Calu3 (cell line): ENCODE measurements at regions not wholly inside any gene's neighbourhood (a gene's known extent, or its start where the extent isn't known, plus 50 kb on each side); places are given as distances from the start of the nearest gene placed in this dataset.

Experiments used
- BruUV-seq: library from RNA; stranded (reverse); fragments of 400-500 nt; replicated peaks from 2 replicates; lab custom pipeline; 2021; lab: Mats Ljungman, UMichigan
- CTCF ChIA-PET: fragments of 300-600 bp; sonication (Branson Sonifier 250); formaldehyde crosslinking; loops from one replicate; lab custom pipeline; 2022; ENCODE audit warnings: antibody characterized with exemption; lab: Charles Lee
- DNase-seq: peaks from one replicate; pipeline ENCODE4 v3.0.0; 2022
- H3K27ac Mint-ChIP-seq: one replicate; pipeline ENCODE4 v1.8.0; 2022; ENCODE audit warnings: mixed read lengths; ENCODE audit not compliant: unreplicated experiment
- H3K27me3 Mint-ChIP-seq: one replicate; pipeline ENCODE4 v1.8.0; 2022; ENCODE audit warnings: mixed read lengths; ENCODE audit not compliant: unreplicated experiment
- H3K36me3 Mint-ChIP-seq: one replicate; pipeline ENCODE4 v1.8.0; 2022; ENCODE audit warnings: mild to moderate bottlenecking, moderate library complexity, mixed read lengths; ENCODE audit not compliant: insufficient read depth, unreplicated experiment
- H3K4me1 Mint-ChIP-seq: one replicate; pipeline ENCODE4 v1.8.0; 2022; ENCODE audit warnings: mild to moderate bottlenecking, low read depth, mixed read lengths; ENCODE audit not compliant: unreplicated experiment
- H3K4me3 Mint-ChIP-seq: one replicate; pipeline ENCODE4 v1.8.0; 2022; ENCODE audit warnings: mild to moderate bottlenecking, low read depth, moderate library complexity, mixed read lengths; ENCODE audit not compliant: unreplicated experiment
- H3K9me3 Mint-ChIP-seq: one replicate; pipeline ENCODE4 v1.8.0; 2022; ENCODE audit warnings: low read depth, mixed read lengths; ENCODE audit not compliant: unreplicated experiment
- intact Hi-C: fragments of 100-400 bp; cut with micrococcal nuclease; formaldehyde crosslinking; loops from one replicate; pipeline ENCODE4 v1.10.0; 2022; ENCODE audit not compliant: unreplicated experiment
- TF ChIP-seq, protein P1 (sequence below): fragments of 200-600 bp; IDR thresholded peaks from one replicate; pipeline ENCODE4 v1.8.0; 2022; ENCODE audit warnings: antibody characterized with exemption; ENCODE audit not compliant: unreplicated experiment

GRCh38 chr1:198865319-198865718 lies 226.5 kb downstream of the PTPRC start:
- Mint-ChIP-seq H3K4me1 (no peaks in the 10 kb centered on the region), H3K9me3 (no peaks in the 10 kb centered on the region), H3K36me3 (peaks cover 8% of the 10 kb centered on the region), H3K27ac (no peak overlapping the region), H3K27me3 (no peaks in the 10 kb centered on the region), H3K4me3 (no peak overlapping the region)
- BruUV-seq, result no TSS peak
- CTCF ChIA-PET, result no interaction called here
- TF ChIP-seq, protein P1, sequence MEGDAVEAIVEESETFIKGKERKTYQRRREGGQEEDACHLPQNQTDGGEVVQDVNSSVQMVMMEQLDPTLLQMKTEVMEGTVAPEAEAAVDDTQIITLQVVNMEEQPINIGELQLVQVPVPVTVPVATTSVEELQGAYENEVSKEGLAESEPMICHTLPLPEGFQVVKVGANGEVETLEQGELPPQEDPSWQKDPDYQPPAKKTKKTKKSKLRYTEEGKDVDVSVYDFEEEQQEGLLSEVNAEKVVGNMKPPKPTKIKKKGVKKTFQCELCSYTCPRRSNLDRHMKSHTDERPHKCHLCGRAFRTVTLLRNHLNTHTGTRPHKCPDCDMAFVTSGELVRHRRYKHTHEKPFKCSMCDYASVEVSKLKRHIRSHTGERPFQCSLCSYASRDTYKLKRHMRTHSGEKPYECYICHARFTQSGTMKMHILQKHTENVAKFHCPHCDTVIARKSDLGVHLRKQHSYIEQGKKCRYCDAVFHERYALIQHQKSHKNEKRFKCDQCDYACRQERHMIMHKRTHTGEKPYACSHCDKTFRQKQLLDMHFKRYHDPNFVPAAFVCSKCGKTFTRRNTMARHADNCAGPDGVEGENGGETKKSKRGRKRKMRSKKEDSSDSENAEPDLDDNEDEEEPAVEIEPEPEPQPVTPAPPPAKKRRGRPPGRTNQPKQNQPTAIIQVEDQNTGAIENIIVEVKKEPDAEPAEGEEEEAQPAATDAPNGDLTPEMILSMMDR, result no peak
- intact Hi-C loops, result no loop called here
- DNase-seq, result no peak

- TF ChIP-seq, protein P1, result no peak
- H3K4me3 Mint-ChIP-seq, result no peak overlapping the region
- H3K27me3 Mint-ChIP-seq, result no peaks in the 10 kb centered on the region
- intact Hi-C loops, result no loop called here
- BruUV-seq, result no TSS peak
- no peak overlapping the region for H3K27ac Mint-ChIP-seq
- no peak for DNase-seq
- CTCF ChIA-PET, result no interaction called here
- no peaks in the 10 kb centered on the region for H3K9me3 Mint-ChIP-seq
- peaks cover 13% of the 10 kb centered on the region for H3K36me3 Mint-ChIP-seq
- no peaks in the 10 kb centered on the region for H3K4me1 Mint-ChIP-seq
Observed at GRCh38 chr1:198867182-198867581, 228.3 kb downstream of the PTPRC start.

DNA sequence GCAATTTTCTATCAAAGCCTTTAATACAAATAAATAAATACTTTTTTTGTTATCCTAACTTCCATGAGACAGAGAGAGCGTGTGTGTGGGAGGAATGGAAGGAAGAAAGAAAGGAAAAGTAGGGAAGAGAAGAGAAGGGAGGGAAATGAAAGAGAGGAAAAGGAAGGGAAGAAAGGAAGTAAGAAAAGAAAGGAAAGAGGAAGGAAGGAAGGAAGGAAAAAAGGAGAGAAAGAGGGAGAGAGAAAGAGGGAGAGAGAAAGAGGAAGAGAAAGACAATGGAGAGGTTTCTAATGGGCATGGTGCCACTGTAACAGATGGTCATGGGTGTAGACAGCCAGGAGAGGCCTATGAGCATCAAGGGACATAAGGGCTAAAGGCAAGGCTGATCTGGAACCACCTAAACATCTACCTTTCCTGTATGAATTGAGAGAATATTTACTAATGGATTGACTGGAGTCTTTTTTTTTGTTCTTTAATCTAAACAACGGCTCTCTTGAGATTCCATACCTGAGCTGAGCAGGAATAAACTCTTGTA lies 234.9 kb downstream of the PTPRC start:
- Mint-ChIP-seq H3K27me3 (no peaks in the 10 kb centered on the region), H3K4me1 (peaks cover 10% of the 10 kb centered on the region), H3K4me3 (no peak overlapping the region), H3K9me3 (peaks cover 6% of the 10 kb centered on the region), H3K27ac (no peak overlapping the region), H3K36me3 (peaks cover 28% of the 10 kb centered on the region)
- no peak for DNase-seq
- CTCF ChIA-PET, result no interaction called here
- BruUV-seq, result no TSS peak
- intact Hi-C loops, result no loop called here
- TF ChIP-seq, protein P1, result no peak

- peaks cover 6% of the 10 kb centered on the region for H3K9me3 Mint-ChIP-seq
- H3K27me3 Mint-ChIP-seq, result no peaks in the 10 kb centered on the region
- TF ChIP-seq, protein P1, result no peak
- CTCF ChIA-PET, result no interaction called here
- H3K4me1 Mint-ChIP-seq, result peaks cover 34% of the 10 kb centered on the region
- intact Hi-C loops, result no loop called here
- no peak overlapping the region for H3K27ac Mint-ChIP-seq
- no peak overlapping the region for H3K4me3 Mint-ChIP-seq
- no peak for DNase-seq
- no TSS peak for BruUV-seq
- peaks cover 47% of the 10 kb centered on the region for H3K36me3 Mint-ChIP-seq
Observed at GRCh38 chr1:198876371-198876871, 237.6 kb downstream of the PTPRC start.
